ENCODE measurements at regions not wholly inside any gene's neighbourhood (a gene's known extent, or its start where the extent isn't known, plus 50 kb on each side); places are given as distances from the start of the nearest gene placed in this dataset.

DNA sequence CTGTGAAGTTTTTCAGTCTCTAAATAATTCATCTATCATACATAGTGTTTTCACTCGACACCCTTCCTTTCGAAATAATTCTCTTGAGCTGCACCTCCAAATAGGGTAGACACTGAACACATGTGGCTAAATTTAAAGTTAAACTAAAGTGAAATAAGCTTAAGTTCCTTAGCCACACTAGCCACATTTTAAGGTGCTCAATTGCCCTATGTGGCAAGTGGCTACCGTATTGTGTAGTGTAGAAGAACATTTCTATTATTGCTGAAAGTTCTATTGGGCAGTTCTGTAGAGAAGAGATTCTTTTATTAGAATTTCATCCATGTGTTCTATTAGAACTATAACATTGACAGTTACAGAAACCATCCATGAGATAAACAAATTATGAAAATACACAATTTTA, 107.0 kb upstream of the CTSO start:
- TF ChIP-seq, protein P1, sequence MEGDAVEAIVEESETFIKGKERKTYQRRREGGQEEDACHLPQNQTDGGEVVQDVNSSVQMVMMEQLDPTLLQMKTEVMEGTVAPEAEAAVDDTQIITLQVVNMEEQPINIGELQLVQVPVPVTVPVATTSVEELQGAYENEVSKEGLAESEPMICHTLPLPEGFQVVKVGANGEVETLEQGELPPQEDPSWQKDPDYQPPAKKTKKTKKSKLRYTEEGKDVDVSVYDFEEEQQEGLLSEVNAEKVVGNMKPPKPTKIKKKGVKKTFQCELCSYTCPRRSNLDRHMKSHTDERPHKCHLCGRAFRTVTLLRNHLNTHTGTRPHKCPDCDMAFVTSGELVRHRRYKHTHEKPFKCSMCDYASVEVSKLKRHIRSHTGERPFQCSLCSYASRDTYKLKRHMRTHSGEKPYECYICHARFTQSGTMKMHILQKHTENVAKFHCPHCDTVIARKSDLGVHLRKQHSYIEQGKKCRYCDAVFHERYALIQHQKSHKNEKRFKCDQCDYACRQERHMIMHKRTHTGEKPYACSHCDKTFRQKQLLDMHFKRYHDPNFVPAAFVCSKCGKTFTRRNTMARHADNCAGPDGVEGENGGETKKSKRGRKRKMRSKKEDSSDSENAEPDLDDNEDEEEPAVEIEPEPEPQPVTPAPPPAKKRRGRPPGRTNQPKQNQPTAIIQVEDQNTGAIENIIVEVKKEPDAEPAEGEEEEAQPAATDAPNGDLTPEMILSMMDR (IDR thresholded peaks at IDR 0.05), result no peak
- no peak for TF ChIP-seq POLR2AphosphoS5 (IDR thresholded peaks at IDR 0.05)

Data from gastroesophageal sphincter (tissue), 3 donors.